Upper lobe of right lung (tissue), 1 donor: ENCODE measurements at regions not wholly inside any gene's neighbourhood (a gene's known extent, or its start where the extent isn't known, plus 50 kb on each side); places are given as distances from the start of the nearest gene placed in this dataset.

Experiments used
- ATAC-seq: fragments of 200-7000 bp; cut with Tn5 transposase; one replicate; pipeline ENCODE4 v1.9.1; 2020; ENCODE audit warnings: mild to moderate bottlenecking, moderate library complexity
- DNase-seq: peaks from one replicate; pipeline ENCODE4 v3.0.0-alpha.2; 2020
- H3K27ac ChIP-seq: fragments of 200-600 bp; one replicate; pipeline ENCODE4 v1.8.0; 2022
- H3K27me3 ChIP-seq: fragments of 200-600 bp; one replicate; pipeline ENCODE4 v1.8.0; 2022; ENCODE audit warnings: mild to moderate bottlenecking
- H3K36me3 ChIP-seq: fragments of 200-600 bp; one replicate; pipeline ENCODE4 v1.8.0; 2022
- H3K4me1 ChIP-seq: fragments of 200-600 bp; one replicate; pipeline ENCODE4 v1.8.0; 2022
- H3K4me3 ChIP-seq: fragments of 200-600 bp; one replicate; pipeline ENCODE4 v1.8.0; 2022; ENCODE audit warnings: mild to moderate bottlenecking
- H3K9me3 ChIP-seq: fragments of 200-600 bp; one replicate; pipeline ENCODE4 v1.8.0; 2022
- CTCF ChIP-seq: fragments of 200-600 bp; IDR thresholded peaks from one replicate; pipeline ENCODE4 v1.8.0; 2022; ENCODE audit warnings: antibody characterized with exemption
- intact Hi-C: fragments of 100-400 bp; cut with DNase I; formaldehyde crosslinking; loops from one replicate; pipeline ENCODE4 v1.11.0; 2022
- donor health status: DM: no; HTN: yes; CAD: no; lungs with severe emphysema.

DNA sequence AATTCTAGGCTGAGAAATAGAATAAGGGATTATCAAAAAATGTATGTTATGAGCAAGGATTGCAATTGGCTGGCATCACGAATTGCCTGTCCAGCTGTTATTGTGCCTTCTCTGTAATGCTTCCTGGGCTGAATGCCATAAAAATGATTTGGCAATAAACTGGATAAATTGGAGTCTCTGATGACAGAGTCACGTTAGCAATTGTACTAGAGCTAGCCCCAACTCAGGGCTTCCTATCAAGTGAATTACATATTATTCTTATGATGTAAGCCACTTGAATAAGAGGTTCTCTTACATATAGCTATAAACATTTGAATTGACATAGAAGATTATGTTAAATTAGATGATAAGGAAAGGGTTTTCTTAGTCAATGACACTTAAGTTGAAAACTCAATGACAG lies 607.5 kb upstream of the REG3G start:
- H3K4me1 ChIP-seq, result no peaks in the 10 kb centered on the region
- H3K27ac ChIP-seq, result no peak overlapping the region
- no peaks in the 10 kb centered on the region for H3K36me3 ChIP-seq
- intact Hi-C loops, result no loop called here
- ATAC-seq (no peak), DNase-seq (no peak)
- no peak overlapping the region for H3K4me3 ChIP-seq
- H3K27me3 ChIP-seq, result no peaks in the 10 kb centered on the region
- no peaks in the 10 kb centered on the region for H3K9me3 ChIP-seq
- TF ChIP-seq CTCF, result no peak

GRCh38 chr2:78420132-78420531 lies 605.4 kb upstream of the REG3G start:
- no peak for TF ChIP-seq CTCF
- intact Hi-C loops, result no loop called here
- Histone ChIP-seq H3K27ac (no peak overlapping the region), H3K4me1 (no peaks in the 10 kb centered on the region), H3K4me3 (no peak overlapping the region), H3K36me3 (no peaks in the 10 kb centered on the region), H3K9me3 (no peaks in the 10 kb centered on the region), H3K27me3 (no peaks in the 10 kb centered on the region)
- ATAC-seq (no peak), DNase-seq (no peak)

DNA sequence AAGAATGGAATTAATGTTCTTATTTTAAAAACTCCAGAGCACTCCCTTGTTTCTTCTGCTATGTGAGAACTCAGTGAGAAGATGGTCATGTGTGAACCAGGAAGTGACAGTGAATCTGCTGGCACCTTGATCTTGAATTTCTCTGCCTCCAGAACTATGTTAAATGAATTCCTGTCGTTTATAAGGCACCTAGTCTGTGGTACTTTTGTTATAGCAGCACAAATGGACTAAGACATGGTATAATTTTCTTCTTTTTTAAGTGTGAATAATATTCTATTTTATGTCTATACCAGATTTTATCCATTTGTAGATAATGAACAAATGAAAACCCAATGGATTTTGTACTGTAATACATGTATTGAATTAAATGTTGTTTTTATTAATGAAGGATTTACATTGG lies 601.9 kb upstream of the REG3G start:
- H3K36me3 ChIP-seq, result no peaks in the 10 kb centered on the region
- H3K4me1 ChIP-seq, result no peaks in the 10 kb centered on the region
- no peaks in the 10 kb centered on the region for H3K27me3 ChIP-seq
- H3K27ac ChIP-seq, result no peak overlapping the region
- TF ChIP-seq CTCF, result no peak
- ATAC-seq (no peak), DNase-seq (no peak)
- intact Hi-C loops, result no loop called here
- no peaks in the 10 kb centered on the region for H3K9me3 ChIP-seq
- no peak overlapping the region for H3K4me3 ChIP-seq

DNA sequence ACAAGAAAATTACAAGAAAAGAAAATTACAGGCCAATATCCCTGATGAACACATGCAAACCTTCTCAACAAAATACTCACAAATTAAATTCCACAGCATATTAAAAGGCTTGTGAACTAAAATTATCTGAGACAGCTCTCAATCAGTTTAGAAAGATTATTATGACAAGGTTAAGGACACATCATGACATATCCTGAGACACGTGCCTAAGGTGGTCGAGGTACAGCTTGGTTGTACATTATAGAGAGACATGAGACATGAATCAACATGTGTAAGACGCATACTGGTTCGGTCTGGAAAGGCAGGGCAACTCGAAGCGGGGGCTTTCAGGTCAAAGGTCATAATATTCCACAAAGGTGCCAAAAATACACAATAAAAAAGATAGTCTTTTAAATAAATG lies 598.3 kb upstream of the REG3G start:
- intact Hi-C loops, result no loop called here
- no peak for ATAC-seq
- DNase-seq, result no peak

DNA sequence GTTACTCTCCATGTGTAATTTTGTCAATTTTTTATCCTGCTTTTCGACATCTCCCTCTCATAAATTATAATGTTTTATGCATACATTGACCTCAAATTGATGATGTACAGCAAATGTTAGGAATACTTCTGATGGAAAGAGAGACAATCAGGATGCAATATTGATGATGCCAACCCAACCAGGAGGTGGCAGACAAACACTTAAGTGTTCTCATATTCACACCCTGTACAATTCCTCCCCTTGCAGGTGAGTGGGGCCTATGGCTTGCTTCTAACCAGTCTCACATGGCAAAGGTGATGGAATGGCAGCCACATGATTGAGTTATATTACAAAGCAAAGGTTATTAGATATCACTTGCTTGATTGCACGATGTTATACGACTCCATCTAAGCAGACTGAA lies 594.3 kb upstream of the REG3G start:
- Histone ChIP-seq H3K9me3 (no peaks in the 10 kb centered on the region), H3K4me1 (no peaks in the 10 kb centered on the region), H3K36me3 (no peaks in the 10 kb centered on the region), H3K4me3 (no peak overlapping the region), H3K27ac (no peak overlapping the region), H3K27me3 (no peaks in the 10 kb centered on the region)
- no peak for TF ChIP-seq CTCF
- intact Hi-C loops, result no loop called here
- DNase-seq, result no peak
- no peak for ATAC-seq

More for the DNA sequence above, 598.3 kb upstream of the REG3G start:
- no peaks in the 10 kb centered on the region for H3K4me1 ChIP-seq
- TF ChIP-seq CTCF, result no peak
- no peak overlapping the region for H3K4me3 ChIP-seq
- H3K9me3 ChIP-seq, result no peaks in the 10 kb centered on the region
- no peaks in the 10 kb centered on the region for H3K36me3 ChIP-seq
- no peak overlapping the region for H3K27ac ChIP-seq
- no peaks in the 10 kb centered on the region for H3K27me3 ChIP-seq

- H3K4me1 ChIP-seq, result no peaks in the 10 kb centered on the region
- H3K36me3 ChIP-seq, result no peaks in the 10 kb centered on the region
- H3K9me3 ChIP-seq, result no peaks in the 10 kb centered on the region
- intact Hi-C loops, result no loop called here
- no peak overlapping the region for H3K27ac ChIP-seq
- no peak for ATAC-seq
- no peak overlapping the region for H3K4me3 ChIP-seq
- DNase-seq, result no peak
- no peaks in the 10 kb centered on the region for H3K27me3 ChIP-seq
- no peak for TF ChIP-seq CTCF
Measured at GRCh38 chr2:78439122-78439521, 586.4 kb upstream of the REG3G start.
